CD4-positive, CD25-positive, alpha-beta regulatory T cell (primary cell): ENCODE measurements at regions not wholly inside any gene's neighbourhood (a gene's known extent, or its start where the extent isn't known, plus 50 kb on each side); places are given as distances from the start of the nearest gene placed in this dataset.

Experiments
- ATAC-seq, 2 donors: fragments of 150-1000 bp; cut with Tn5 transposase; one replicate each; pipeline ENCODE4 v1.10.0; 2021; ENCODE audit warnings: low read depth in 2 of 2, moderate number of reproducible peaks in 2 of 2, moderate library complexity in 1 of 2
- DNase-seq, 3 donors: peaks; one replicate each; pipeline versions ENCODE4 v3.0.0 to v3.0.0-alpha.2; 2012 to 2022; ENCODE audit warnings: mixed read lengths in 1 of 3
- H3K27ac ChIP-seq: one replicate; pipeline ENCODE4 v1.7.0; 2013; ENCODE audit warnings: mild to moderate bottlenecking, low read length; ENCODE audit not compliant: insufficient read depth, poor library complexity, severe bottlenecking
- H3K27me3 ChIP-seq: one replicate; pipeline ENCODE4 v1.7.0; 2013; ENCODE audit warnings: low read length; ENCODE audit not compliant: control insufficient read depth, insufficient read depth
- H3K36me3 ChIP-seq: one replicate; pipeline ENCODE4 v1.7.0; 2013; ENCODE audit warnings: mild to moderate bottlenecking, low read length, moderate library complexity; ENCODE audit not compliant: control insufficient read depth, insufficient read depth
- H3K4me1 ChIP-seq: 2 replicates; pipeline ENCODE4 v1.7.0; 2013; ENCODE audit warnings: mild to moderate bottlenecking, low read length; ENCODE audit not compliant: insufficient read depth, control insufficient read depth, poor library complexity, severe bottlenecking
- H3K4me3 ChIP-seq: one replicate; pipeline ENCODE4 v1.7.0; 2013; ENCODE audit warnings: low read depth, mild to moderate bottlenecking, low read length, moderate library complexity
- H3K9me3 ChIP-seq, 2 experiments: 1 replicate in 1 of 2; 2 replicates in 1 of 2; pipeline ENCODE4 v1.7.0; 2013; ENCODE audit warnings: low read length in 2 of 2, mild to moderate bottlenecking in 1 of 2, moderate library complexity in 1 of 2; ENCODE audit not compliant: control insufficient read depth in 2 of 2
- H3K27ac Mint-ChIP-seq, 3 donors: one replicate each; pipeline ENCODE4 v1.8.0; 2020 to 2022; ENCODE audit warnings: mild to moderate bottlenecking in 3 of 3, mixed read lengths in 3 of 3, moderate library complexity in 2 of 3
- H3K27me3 Mint-ChIP-seq: one replicate; pipeline ENCODE4 v1.8.0; 2022; ENCODE audit warnings: mild to moderate bottlenecking, mixed read lengths
- H3K36me3 Mint-ChIP-seq: one replicate; pipeline ENCODE4 v1.8.0; 2020; ENCODE audit warnings: mixed read lengths
- H3K4me1 Mint-ChIP-seq, 4 donors: one replicate each; pipeline ENCODE4 v1.8.0; 2020 to 2022; ENCODE audit warnings: mixed read lengths in 4 of 4, mild to moderate bottlenecking in 1 of 4
- H3K4me3 Mint-ChIP-seq, 4 donors: one replicate each; pipeline ENCODE4 v1.8.0; 2020 to 2022; ENCODE audit warnings: mild to moderate bottlenecking in 4 of 4, mixed read lengths in 4 of 4, moderate library complexity in 3 of 4
- H3K9me3 Mint-ChIP-seq, 7 donors: one replicate each; pipeline ENCODE4 v1.8.0; 2020 to 2022; ENCODE audit warnings: mixed read lengths in 7 of 7, mild to moderate bottlenecking in 3 of 7, moderate library complexity in 2 of 7

GRCh38 chr1:199857108-199857507 is 170.4 kb upstream of the NR5A2 start:
- H3K36me3 Mint-ChIP-seq = no peaks in the 10 kb centered on the region
- H3K4me3 ChIP-seq = no peak overlapping the region
- H3K27me3 ChIP-seq = peaks cover 2% of the 10 kb centered on the region
- no peak overlapping the region for H3K27ac ChIP-seq
- no peaks in the 10 kb centered on the region for H3K9me3 ChIP-seq
- ATAC-seq (no peak), DNase-seq (no peak)
- no peaks in the 10 kb centered on the region for H3K4me1 ChIP-seq
- H3K4me1 Mint-ChIP-seq = peaks cover 0 to 3% (median 1%) of the 10 kb centered on the region in 4 donors
- H3K36me3 ChIP-seq = no peaks in the 10 kb centered on the region
- peaks cover 10% of the 10 kb centered on the region for H3K27me3 Mint-ChIP-seq
- peaks cover 0 to 5% (median 0%) of the 10 kb centered on the region in 7 donors for H3K9me3 Mint-ChIP-seq
- no peak overlapping the region for H3K27ac Mint-ChIP-seq
- no peak overlapping the region for H3K4me3 Mint-ChIP-seq

GRCh38 chr1:199857516-199857915 is 170.0 kb upstream of the NR5A2 start:
- Mint-ChIP-seq H3K9me3 (peaks cover 0 to 5% (median 0%) of the 10 kb centered on the region in 7 donors), H3K27ac (no peak overlapping the region), H3K36me3 (no peaks in the 10 kb centered on the region), H3K27me3 (peaks cover 9% of the 10 kb centered on the region), H3K4me1 (peaks cover 0 to 3% (median 1%) of the 10 kb centered on the region in 4 donors), H3K4me3 (no peak overlapping the region)
- Histone ChIP-seq H3K27ac (no peak overlapping the region), H3K4me1 (no peaks in the 10 kb centered on the region), H3K27me3 (peaks cover 2% of the 10 kb centered on the region), H3K4me3 (no peak overlapping the region), H3K36me3 (no peaks in the 10 kb centered on the region), H3K9me3 (no peaks in the 10 kb centered on the region)
- DNase-seq = no peak
- ATAC-seq = no peak

- DNase-seq (no peak), ATAC-seq (no peak)
- no peak overlapping the region for H3K4me3 ChIP-seq
- H3K27me3 Mint-ChIP-seq = peaks cover 9% of the 10 kb centered on the region
- H3K36me3 Mint-ChIP-seq = no peaks in the 10 kb centered on the region
- H3K9me3 ChIP-seq = no peaks in the 10 kb centered on the region
- peaks cover 0 to 3% (median 1%) of the 10 kb centered on the region in 4 donors for H3K4me1 Mint-ChIP-seq
- H3K36me3 ChIP-seq = no peaks in the 10 kb centered on the region
- no peak overlapping the region for H3K4me3 Mint-ChIP-seq
- peaks cover 2% of the 10 kb centered on the region for H3K27me3 ChIP-seq
- no peaks in the 10 kb centered on the region for H3K4me1 ChIP-seq
- no peak overlapping the region for H3K27ac ChIP-seq
- no peak overlapping the region for H3K27ac Mint-ChIP-seq
- H3K9me3 Mint-ChIP-seq = peaks cover 0 to 5% (median 0%) of the 10 kb centered on the region in 7 donors
Observed at GRCh38 chr1:199858171-199858570, 169.3 kb upstream of the NR5A2 start.

GRCh38 chr1:199858856-199859255 is 168.7 kb upstream of the NR5A2 start:
- ATAC-seq = no peak
- Mint-ChIP-seq H3K36me3 (no peaks in the 10 kb centered on the region), H3K4me1 (peaks cover 0 to 3% (median 1%) of the 10 kb centered on the region in 4 donors)

GRCh38 chr1:199859491-199859933 is 168.0 kb upstream of the NR5A2 start:
- ATAC-seq (no peak), DNase-seq (no peak)
- no peaks in the 10 kb centered on the region for H3K4me1 ChIP-seq
- Mint-ChIP-seq H3K27ac (no peak overlapping the region), H3K4me1 (peaks cover 0 to 3% (median 1%) of the 10 kb centered on the region in 4 donors), H3K4me3 (no peak overlapping the region), H3K36me3 (no peaks in the 10 kb centered on the region), H3K9me3 (peaks cover 0 to 5% (median 0%) of the 10 kb centered on the region in 7 donors), H3K27me3 (peaks cover 5% of the 10 kb centered on the region)
- no peaks in the 10 kb centered on the region for H3K36me3 ChIP-seq
- H3K4me3 ChIP-seq = no peak overlapping the region
- H3K27ac ChIP-seq = no peak overlapping the region
- H3K27me3 ChIP-seq = peaks cover 2% of the 10 kb centered on the region
- H3K9me3 ChIP-seq = no peaks in the 10 kb centered on the region

More at GRCh38 chr1:199858856-199859255, 168.7 kb upstream of the NR5A2 start:
- peaks cover 0 to 5% (median 0%) of the 10 kb centered on the region in 7 donors for H3K9me3 Mint-ChIP-seq
- H3K27me3 Mint-ChIP-seq = peaks cover 6% of the 10 kb centered on the region
- no peak overlapping the region for H3K4me3 Mint-ChIP-seq
- no peak for DNase-seq
- Histone ChIP-seq H3K9me3 (no peaks in the 10 kb centered on the region), H3K4me1 (no peaks in the 10 kb centered on the region), H3K27me3 (peaks cover 2% of the 10 kb centered on the region), H3K36me3 (no peaks in the 10 kb centered on the region), H3K4me3 (no peak overlapping the region), H3K27ac (no peak overlapping the region)
- no peak overlapping the region for H3K27ac Mint-ChIP-seq

- peaks cover 0 to 3% (median 1%) of the 10 kb centered on the region in 4 donors for H3K4me1 Mint-ChIP-seq
Observed at GRCh38 chr1:199861020-199861795, 166.3 kb upstream of the NR5A2 start.

GRCh38 chr1:199862047-199862446 is 165.5 kb upstream of the NR5A2 start:
- no peaks in the 10 kb centered on the region for H3K27me3 Mint-ChIP-seq
- peaks cover 0 to 2% (median 0%) of the 10 kb centered on the region in 7 donors for H3K9me3 Mint-ChIP-seq

More at GRCh38 chr1:199861020-199861795, 166.3 kb upstream of the NR5A2 start:
- Histone ChIP-seq H3K4me1 (no peaks in the 10 kb centered on the region), H3K4me3 (no peak overlapping the region), H3K9me3 (no peaks in the 10 kb centered on the region), H3K27ac (no peak overlapping the region), H3K27me3 (peaks cover 2% of the 10 kb centered on the region), H3K36me3 (no peaks in the 10 kb centered on the region)
- Mint-ChIP-seq H3K27ac (no peak overlapping the region), H3K27me3 (no peaks in the 10 kb centered on the region), H3K4me3 (no peak overlapping the region), H3K9me3 (peaks cover 0 to 2% (median 0%) of the 10 kb centered on the region in 7 donors), H3K36me3 (no peaks in the 10 kb centered on the region)
- ATAC-seq (no peak), DNase-seq (no peak)

GRCh38 chr1:199866210-199866617 is 161.3 kb upstream of the NR5A2 start:
- no peak for ATAC-seq
- Histone ChIP-seq H3K27me3 (no peaks in the 10 kb centered on the region), H3K36me3 (no peaks in the 10 kb centered on the region), H3K27ac (no peak overlapping the region), H3K9me3 (no peaks in the 10 kb centered on the region), H3K4me3 (no peak overlapping the region), H3K4me1 (no peaks in the 10 kb centered on the region)
- H3K27ac Mint-ChIP-seq = no peak overlapping the region
- no peaks in the 10 kb centered on the region for H3K9me3 Mint-ChIP-seq
- no peaks in the 10 kb centered on the region for H3K4me1 Mint-ChIP-seq
- H3K27me3 Mint-ChIP-seq = no peaks in the 10 kb centered on the region
- no peaks in the 10 kb centered on the region for H3K36me3 Mint-ChIP-seq
- no peak for DNase-seq
- H3K4me3 Mint-ChIP-seq = no peak overlapping the region

More at GRCh38 chr1:199862047-199862446, 165.5 kb upstream of the NR5A2 start:
- peaks cover under 1% of the 10 kb centered on the region for H3K27me3 ChIP-seq
- Mint-ChIP-seq H3K36me3 (no peaks in the 10 kb centered on the region), H3K27ac (no peak overlapping the region), H3K4me3 (no peak overlapping the region), H3K4me1 (peaks cover 0 to 3% (median 1%) of the 10 kb centered on the region in 4 donors)
- H3K36me3 ChIP-seq = no peaks in the 10 kb centered on the region
- H3K9me3 ChIP-seq = no peaks in the 10 kb centered on the region
- no peaks in the 10 kb centered on the region for H3K4me1 ChIP-seq
- no peak overlapping the region for H3K27ac ChIP-seq
- no peak overlapping the region for H3K4me3 ChIP-seq
- DNase-seq (no peak), ATAC-seq (no peak)
